WI38 (cell line): ENCODE measurements at regions not wholly inside any gene's neighbourhood (a gene's known extent, or its start where the extent isn't known, plus 50 kb on each side); places are given as distances from the start of the nearest gene placed in this dataset.
"Not testable (repeated sequence)": the region's sequence is repeated elsewhere in the genome, so short reads cannot be mapped to it uniquely, and the experiment has no call there.

ENCODE experiments used
- H3K4me3 ChIP-seq: 2 replicates; pipeline ENCODE4 v1.5.1; 2011; ENCODE audit warnings: low read depth, mild to moderate bottlenecking, control low read depth, low read length
- CTCF ChIP-seq: IDR thresholded peaks from 2 replicates; pipeline ENCODE4 v1.5.1; 2012; ENCODE audit warnings: low read depth, mild to moderate bottlenecking, control low read depth, low read length

- no peak overlapping the region for H3K4me3 ChIP-seq
- TF ChIP-seq CTCF, result no peak
Measured at GRCh38 chr6:153328194-153328593, 197.1 kb upstream of the RGS17 start.

GRCh38 chr6:153325661-153326060, 194.6 kb upstream of the RGS17 start:
- no peak for TF ChIP-seq CTCF
- H3K4me3 ChIP-seq, result no peak overlapping the region

GRCh38 chr6:153312634-153313033, 181.6 kb upstream of the RGS17 start:
- TF ChIP-seq CTCF, result peak; percentile 22; the same call in 1 of the 2 replicates

GRCh38 chr6:153309651-153310050, 178.6 kb upstream of the RGS17 start:
- no peak overlapping the region for H3K4me3 ChIP-seq
- TF ChIP-seq CTCF, result no peak

More at GRCh38 chr6:153312634-153313033, 181.6 kb upstream of the RGS17 start:
- H3K4me3 ChIP-seq, result no peak overlapping the region

- TF ChIP-seq CTCF, result no peak
- H3K4me3 ChIP-seq, result no peak overlapping the region
Measured at GRCh38 chr6:153302133-153302532, 171.1 kb upstream of the RGS17 start.

GRCh38 chr6:153301602-153302001, 170.5 kb upstream of the RGS17 start:
- no peak overlapping the region for H3K4me3 ChIP-seq
- no peak for TF ChIP-seq CTCF

GRCh38 chr6:153282456-153282855, 151.4 kb upstream of the RGS17 start:
- H3K4me3 ChIP-seq, result not testable (repeated sequence)

- TF ChIP-seq CTCF, result no peak
- no peak overlapping the region for H3K4me3 ChIP-seq
Measured at GRCh38 chr6:153275997-153276396, 144.9 kb upstream of the RGS17 start.
